Panc1 (cell line): ENCODE measurements at regions not wholly inside any gene's neighbourhood (a gene's known extent, or its start where the extent isn't known, plus 50 kb on each side); places are given as distances from the start of the nearest gene placed in this dataset.

Source experiments
- ATAC-seq: fragments of 200-7000 bp; cut with Tn5 transposase; 2 replicates; pipeline ENCODE4 v1.9.1; 2020; ENCODE audit warnings: mild to moderate bottlenecking, moderate library complexity
- BruUV-seq: library from RNA; stranded (reverse); fragments of 400-500 nt; replicated peaks from 2 replicates; lab custom pipeline; 2021; lab: Mats Ljungman, UMichigan
- CTCF ChIA-PET: fragments of 300-600 bp; sonication (Branson Sonifier 250); formaldehyde crosslinking; loops from one replicate; lab custom pipeline; 2022; ENCODE audit warnings: antibody characterized with exemption; lab: Charles Lee
- POLR2A ChIA-PET: fragments of 300-600 bp; sonication (Branson Sonifier 250); formaldehyde crosslinking; loops from one replicate; lab custom pipeline; 2022; ENCODE audit warnings: antibody characterized with exemption; lab: Charles Lee
- DNase-seq: peaks from one replicate; pipeline ENCODE4 v3.0.0-alpha.2; 2010; ENCODE audit warnings: low read depth, low spot score
- H3K27ac ChIP-seq: 2 replicates; pipeline ENCODE4 v1.5.1; 2011; ENCODE audit warnings: mild to moderate bottlenecking, low read length, inconsistent platforms
- H3K27me3 ChIP-seq: fragments of 200-500 bp; sonication (Bioruptor generic); 2 replicates; pipeline ENCODE4 v1.6.0; 2014; ENCODE audit warnings: low read length, inconsistent platforms; ENCODE audit not compliant: control insufficient read depth, insufficient read depth
- H3K36me3 ChIP-seq: fragments of 200-500 bp; sonication (Bioruptor generic); 2 replicates; pipeline ENCODE4 v1.5.1; 2014; ENCODE audit warnings: inconsistent platforms, mild to moderate bottlenecking, low read length, moderate library complexity; ENCODE audit not compliant: control insufficient read depth, insufficient read depth
- H3K4me1 ChIP-seq: 2 replicates; pipeline ENCODE4 v1.5.1; 2011; ENCODE audit warnings: inconsistent platforms, mild to moderate bottlenecking, low read length, moderate library complexity; ENCODE audit not compliant: control insufficient read depth, insufficient read depth
- H3K4me3 ChIP-seq, 2 experiments: 2 replicates each; pipeline ENCODE4 v1.5.1; 2011 to 2012; ENCODE audit warnings: low read depth in 2 of 2, low read length in 2 of 2, mild to moderate bottlenecking in 2 of 2, inconsistent platforms in 1 of 2, moderate library complexity in 1 of 2
- H3K9me3 ChIP-seq: fragments of 200-500 bp; sonication (Bioruptor generic); 2 replicates; pipeline ENCODE4 v1.5.1; 2014; ENCODE audit warnings: low read depth, mild to moderate bottlenecking, inconsistent platforms, low read length, moderate library complexity; ENCODE audit not compliant: control insufficient read depth, insufficient read depth
- POLR2AphosphoS5 ChIP-seq: IDR thresholded peaks from 2 replicates; pipeline ENCODE4 v1.6.1; 2012; ENCODE audit warnings: mild to moderate bottlenecking, low read depth, low read length, moderate library complexity
- REST ChIP-seq, 2 experiments: IDR thresholded peaks; 2 replicates each; pipeline ENCODE4 v1.6.1; 2011 to 2012; ENCODE audit warnings: low read depth in 2 of 2, control low read depth in 1 of 2, low read length in 1 of 2, mild to moderate bottlenecking in 1 of 2, moderate library complexity in 1 of 2; ENCODE audit not compliant: insufficient read depth in 1 of 2
- SIN3A ChIP-seq: IDR thresholded peaks from 2 replicates; pipeline ENCODE4 v1.6.1; 2012; ENCODE audit warnings: low read depth, mild to moderate bottlenecking, low read length, moderate library complexity, borderline replicate concordance; ENCODE audit not compliant: insufficient read depth
- TCF7L2 ChIP-seq: IDR thresholded peaks from 2 replicates; pipeline ENCODE4 v1.6.1; 2011; ENCODE audit warnings: mild to moderate bottlenecking, low read depth, low read length, inconsistent platforms
- in situ Hi-C: cut with HindIII; loops from 2 replicates; pipeline ENCODE4 v1.10.0; 2016; ENCODE audit warnings: low sequenced_read_pairs, low pct_unique_long_range_greater_than_20kb
- intact Hi-C: fragments of 100-400 bp; cut with micrococcal nuclease; formaldehyde crosslinking; loops from one replicate; pipeline ENCODE4 v1.10.0; 2022; ENCODE audit not compliant: unreplicated experiment
- TF ChIP-seq, protein P1 (sequence below): fragments of 450-650 bp; IDR thresholded peaks from 2 replicates; pipeline ENCODE4 v1.5.1; 2017; ENCODE audit warnings: mild to moderate bottlenecking

GRCh38 chr18:73693091-73693490, 454.5 kb downstream of the FBXO15 start:
- no TSS peak for BruUV-seq
- H3K4me3 ChIP-seq = no peak overlapping the region
- in situ Hi-C loops (no loop called here), intact Hi-C loops (no loop called here)
- no peak for ATAC-seq
- ChIA-PET CTCF (no interaction called here), POLR2A (no interaction called here)
- TF ChIP-seq REST (IDR thresholded peaks at IDR 0.05; ENCODE audit: insufficient read depth in 1 of 2, low read depth in 2 of 2, low read length in 1 of 2) = no peak
- TF ChIP-seq SIN3A = no peak
- no peak for TF ChIP-seq POLR2AphosphoS5
- no peak for TF ChIP-seq TCF7L2
- TF ChIP-seq, protein P1, sequence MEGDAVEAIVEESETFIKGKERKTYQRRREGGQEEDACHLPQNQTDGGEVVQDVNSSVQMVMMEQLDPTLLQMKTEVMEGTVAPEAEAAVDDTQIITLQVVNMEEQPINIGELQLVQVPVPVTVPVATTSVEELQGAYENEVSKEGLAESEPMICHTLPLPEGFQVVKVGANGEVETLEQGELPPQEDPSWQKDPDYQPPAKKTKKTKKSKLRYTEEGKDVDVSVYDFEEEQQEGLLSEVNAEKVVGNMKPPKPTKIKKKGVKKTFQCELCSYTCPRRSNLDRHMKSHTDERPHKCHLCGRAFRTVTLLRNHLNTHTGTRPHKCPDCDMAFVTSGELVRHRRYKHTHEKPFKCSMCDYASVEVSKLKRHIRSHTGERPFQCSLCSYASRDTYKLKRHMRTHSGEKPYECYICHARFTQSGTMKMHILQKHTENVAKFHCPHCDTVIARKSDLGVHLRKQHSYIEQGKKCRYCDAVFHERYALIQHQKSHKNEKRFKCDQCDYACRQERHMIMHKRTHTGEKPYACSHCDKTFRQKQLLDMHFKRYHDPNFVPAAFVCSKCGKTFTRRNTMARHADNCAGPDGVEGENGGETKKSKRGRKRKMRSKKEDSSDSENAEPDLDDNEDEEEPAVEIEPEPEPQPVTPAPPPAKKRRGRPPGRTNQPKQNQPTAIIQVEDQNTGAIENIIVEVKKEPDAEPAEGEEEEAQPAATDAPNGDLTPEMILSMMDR = no peak
- no peaks in the 10 kb centered on the region for H3K36me3 ChIP-seq
- no peaks in the 10 kb centered on the region for H3K9me3 ChIP-seq
- H3K4me1 ChIP-seq = no peaks in the 10 kb centered on the region
- H3K27ac ChIP-seq = no peak overlapping the region
- DNase-seq = no peak
- no peaks in the 10 kb centered on the region for H3K27me3 ChIP-seq

GRCh38 chr18:73691624-73692023, 456.0 kb downstream of the FBXO15 start:
- TF ChIP-seq TCF7L2 (no peak), REST (IDR thresholded peaks at IDR 0.05; ENCODE audit: insufficient read depth in 1 of 2, low read depth in 2 of 2, low read length in 1 of 2) (no peak), SIN3A (no peak), POLR2AphosphoS5 (no peak)
- TF ChIP-seq, protein P1 = no peak
- Histone ChIP-seq H3K9me3 (no peaks in the 10 kb centered on the region), H3K4me1 (no peaks in the 10 kb centered on the region), H3K27ac (no peak overlapping the region), H3K36me3 (no peaks in the 10 kb centered on the region), H3K4me3 (no peak overlapping the region), H3K27me3 (no peaks in the 10 kb centered on the region)
- in situ Hi-C loops (no loop called here), intact Hi-C loops (no loop called here)
- POLR2A ChIA-PET = no interaction called here
- CTCF ChIA-PET = no interaction called here
- DNase-seq (no peak), ATAC-seq (no peak)
- no TSS peak for BruUV-seq
